Coronary artery (tissue), 2 donors: ENCODE measurements at regions not wholly inside any gene's neighbourhood (a gene's known extent, or its start where the extent isn't known, plus 50 kb on each side); places are given as distances from the start of the nearest gene placed in this dataset.

ENCODE experiments used
- DNase-seq: peaks from one replicate; pipeline ENCODE4 v3.0.0-alpha.2; 2017; ENCODE audit warnings: low spot score
- H3K27ac ChIP-seq, 2 donors: fragments of 200-600 bp; sonication (generic); one replicate each; pipeline ENCODE4 v1.5.1; 2016 to 2019
- H3K4me3 ChIP-seq: fragments of 200-600 bp; sonication (generic); 2 replicates; pipeline ENCODE4 v1.5.1; 2016; ENCODE audit warnings: mild to moderate bottlenecking, moderate library complexity
- CTCF ChIP-seq: fragments of 200-600 bp; sonication (generic); IDR thresholded peaks from one replicate; pipeline ENCODE4 v1.5.1; 2019; ENCODE audit warnings: antibody characterized with exemption

- no peak for DNase-seq
- TF ChIP-seq CTCF = no peak
- H3K27ac ChIP-seq = no peak overlapping the region
Observed at GRCh38 chr10:8211631-8212030, 157.1 kb downstream of the GATA3 start.

GRCh38 chr10:8213735-8214134 lies 159.2 kb downstream of the GATA3 start:
- DNase-seq = no peak
- no peak for TF ChIP-seq CTCF
- H3K4me3 ChIP-seq = no peak overlapping the region
- no peak overlapping the region for H3K27ac ChIP-seq

More at GRCh38 chr10:8211631-8212030, 157.1 kb downstream of the GATA3 start:
- no peak overlapping the region for H3K4me3 ChIP-seq

GRCh38 chr10:8214587-8214986 lies 160.1 kb downstream of the GATA3 start:
- H3K27ac ChIP-seq = no peak overlapping the region
- TF ChIP-seq CTCF = no peak
- no peak for DNase-seq
- no peak overlapping the region for H3K4me3 ChIP-seq

- TF ChIP-seq CTCF = no peak
- no peak overlapping the region for H3K4me3 ChIP-seq
Observed at GRCh38 chr10:8216893-8217292, 162.4 kb downstream of the GATA3 start.

GRCh38 chr10:8221451-8221850 lies 167.0 kb downstream of the GATA3 start:
- TF ChIP-seq CTCF = no peak
- Histone ChIP-seq H3K4me3 (peak overlapping the region; percentile 37), H3K27ac (no peak overlapping the region)
- DNase-seq = no peak

More at GRCh38 chr10:8216893-8217292, 162.4 kb downstream of the GATA3 start:
- no peak for DNase-seq
- no peak overlapping the region for H3K27ac ChIP-seq

- no peak for TF ChIP-seq CTCF
- no peak overlapping the region for H3K4me3 ChIP-seq
- H3K27ac ChIP-seq = no peak overlapping the region
- no peak for DNase-seq
Observed at GRCh38 chr10:8224591-8224990, 170.1 kb downstream of the GATA3 start.

- Histone ChIP-seq H3K4me3 (no peak overlapping the region), H3K27ac (no peak overlapping the region)
- DNase-seq = no peak
- TF ChIP-seq CTCF = no peak
Observed at GRCh38 chr10:8225187-8225586, 170.7 kb downstream of the GATA3 start.
